GM04503 (cell line): ENCODE measurements at regions not wholly inside any gene's neighbourhood (a gene's known extent, or its start where the extent isn't known, plus 50 kb on each side); places are given as distances from the start of the nearest gene placed in this dataset.

Source experiments
- DNase-seq: peaks from one replicate; pipeline ENCODE4 v3.0.0-alpha.2; 2012; ENCODE audit warnings: low read depth

GRCh38 chr21:27817074-27817473 is 850.2 kb upstream of the ADAMTS5 start:
- no peak for DNase-seq

- no peak for DNase-seq
These were observed 849.4 kb upstream of the ADAMTS5 start for GRCh38 chr21:27816301-27816700.

- no peak for DNase-seq
These were observed 847.3 kb upstream of the ADAMTS5 start for GRCh38 chr21:27814226-27814625.

- no peak for DNase-seq
These were observed 846.9 kb upstream of the ADAMTS5 start for GRCh38 chr21:27813750-27814149.

GRCh38 chr21:27813344-27813743 is 846.5 kb upstream of the ADAMTS5 start:
- no peak for DNase-seq

- no peak for DNase-seq
These were observed 845.4 kb upstream of the ADAMTS5 start for GRCh38 chr21:27812279-27812678.

GRCh38 chr21:27808923-27809322 is 842.0 kb upstream of the ADAMTS5 start:
- no peak for DNase-seq

- no peak for DNase-seq
These were observed 840.7 kb upstream of the ADAMTS5 start for GRCh38 chr21:27807596-27807995.

- no peak for DNase-seq
These were observed 839.4 kb upstream of the ADAMTS5 start for GRCh38 chr21:27806281-27806680.

GRCh38 chr21:27805696-27806095 is 838.8 kb upstream of the ADAMTS5 start:
- DNase-seq: no peak

GRCh38 chr21:27804515-27804914 is 837.6 kb upstream of the ADAMTS5 start:
- DNase-seq: no peak

- DNase-seq: no peak
These were observed 836.7 kb upstream of the ADAMTS5 start for GRCh38 chr21:27803571-27803970.

GRCh38 chr21:27802816-27803475 is 836.1 kb upstream of the ADAMTS5 start:
- DNase-seq: no peak

- no peak for DNase-seq
These were observed 833.0 kb upstream of the ADAMTS5 start for GRCh38 chr21:27799861-27800260.

GRCh38 chr21:27796106-27796505 is 829.2 kb upstream of the ADAMTS5 start:
- DNase-seq: no peak

- no peak for DNase-seq
These were observed 828.5 kb upstream of the ADAMTS5 start for GRCh38 chr21:27795418-27795817.

GRCh38 chr21:27793901-27794300 is 827.0 kb upstream of the ADAMTS5 start:
- no peak for DNase-seq

- DNase-seq: no peak
These were observed 820.2 kb upstream of the ADAMTS5 start for GRCh38 chr21:27787046-27787445.

GRCh38 chr21:27779606-27780005 is 812.7 kb upstream of the ADAMTS5 start:
- no peak for DNase-seq

- DNase-seq: no peak
These were observed 810.2 kb upstream of the ADAMTS5 start for GRCh38 chr21:27776925-27777553.

- DNase-seq: peak; percentile 56
These were observed 805.9 kb upstream of the ADAMTS5 start for GRCh38 chr21:27772816-27773215.

GRCh38 chr21:27771938-27772483 is 805.1 kb upstream of the ADAMTS5 start:
- DNase-seq: no peak

- DNase-seq: no peak
These were observed 802.9 kb upstream of the ADAMTS5 start for GRCh38 chr21:27769763-27770162.
